ENCODE measurements at regions not wholly inside any gene's neighbourhood (a gene's known extent, or its start where the extent isn't known, plus 50 kb on each side); places are given as distances from the start of the nearest gene placed in this dataset.

DNA sequence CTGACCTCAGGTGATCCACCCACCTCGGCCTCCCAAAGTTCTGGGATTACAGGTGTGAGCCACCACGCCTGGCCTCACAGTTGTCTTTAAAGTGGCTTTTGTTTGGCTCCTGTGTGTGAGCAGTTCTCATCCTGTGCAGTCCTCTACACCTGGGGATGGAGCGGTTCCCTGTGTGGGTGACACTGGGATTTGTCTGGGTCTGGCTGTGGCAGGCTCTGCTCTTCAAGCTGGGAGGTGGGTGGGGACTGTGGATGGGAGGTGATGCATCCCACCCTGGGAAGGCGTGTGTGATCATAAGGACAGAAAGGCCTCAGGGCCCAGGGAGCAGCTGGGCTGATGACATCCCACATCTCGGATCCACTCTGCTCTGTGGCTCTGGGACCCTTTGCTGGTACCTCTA lies 1266.8 kb downstream of the BRD1 start:
- Histone ChIP-seq H3K4me3 (ENCODE audit: low read length) (no peak overlapping the region), H3F3A (ENCODE audit: control insufficient read depth, insufficient read depth) (no peaks in the 10 kb centered on the region), H3K27me3 (ENCODE audit: control insufficient read depth, low read length) (no peaks in the 10 kb centered on the region), H3K9me2 (replicated peaks; ENCODE audit: control insufficient read depth, low read length) (no peaks in the 10 kb centered on the region), H3K27ac (ENCODE audit: low read depth, low read length) (no peak overlapping the region), H3K79me2 (ENCODE audit: control insufficient read depth, low read length) (no peaks in the 10 kb centered on the region), H3K9me3 (ENCODE audit: control insufficient read depth, insufficient read depth, low read length) (no peaks in the 10 kb centered on the region), H4K20me1 (ENCODE audit: control insufficient read depth, insufficient read depth, low read depth, low read length) (no peaks in the 10 kb centered on the region), H3K36me3 (ENCODE audit: control insufficient read depth, low read length) (no peaks in the 10 kb centered on the region), H3K4me1 (ENCODE audit: control insufficient read depth, low read length) (no peaks in the 10 kb centered on the region), H3K4me2 (ENCODE audit: low read length) (no peak overlapping the region)
- TF ChIP-seq, protein P1, sequence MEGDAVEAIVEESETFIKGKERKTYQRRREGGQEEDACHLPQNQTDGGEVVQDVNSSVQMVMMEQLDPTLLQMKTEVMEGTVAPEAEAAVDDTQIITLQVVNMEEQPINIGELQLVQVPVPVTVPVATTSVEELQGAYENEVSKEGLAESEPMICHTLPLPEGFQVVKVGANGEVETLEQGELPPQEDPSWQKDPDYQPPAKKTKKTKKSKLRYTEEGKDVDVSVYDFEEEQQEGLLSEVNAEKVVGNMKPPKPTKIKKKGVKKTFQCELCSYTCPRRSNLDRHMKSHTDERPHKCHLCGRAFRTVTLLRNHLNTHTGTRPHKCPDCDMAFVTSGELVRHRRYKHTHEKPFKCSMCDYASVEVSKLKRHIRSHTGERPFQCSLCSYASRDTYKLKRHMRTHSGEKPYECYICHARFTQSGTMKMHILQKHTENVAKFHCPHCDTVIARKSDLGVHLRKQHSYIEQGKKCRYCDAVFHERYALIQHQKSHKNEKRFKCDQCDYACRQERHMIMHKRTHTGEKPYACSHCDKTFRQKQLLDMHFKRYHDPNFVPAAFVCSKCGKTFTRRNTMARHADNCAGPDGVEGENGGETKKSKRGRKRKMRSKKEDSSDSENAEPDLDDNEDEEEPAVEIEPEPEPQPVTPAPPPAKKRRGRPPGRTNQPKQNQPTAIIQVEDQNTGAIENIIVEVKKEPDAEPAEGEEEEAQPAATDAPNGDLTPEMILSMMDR (IDR thresholded peaks at IDR 0.05; ENCODE audit: low read depth, low read length, poor library complexity, severe bottlenecking), result no peak
- no peak for TF ChIP-seq EZH2phosphoT487 (IDR thresholded peaks at IDR 0.05; ENCODE audit: borderline replicate concordance, low read length)

GRCh38 chr22:48560389-48560751 lies 1267.3 kb downstream of the BRD1 start:
- TF ChIP-seq EZH2phosphoT487 (IDR thresholded peaks at IDR 0.05; ENCODE audit: borderline replicate concordance, low read length), result no peak
- TF ChIP-seq, protein P1 (IDR thresholded peaks at IDR 0.05; ENCODE audit: low read depth, low read length, poor library complexity, severe bottlenecking), result no peak
- no peak overlapping the region for H3K27ac ChIP-seq (ENCODE audit: low read depth, low read length)
- H3K4me3 ChIP-seq (ENCODE audit: low read length), result no peak overlapping the region
- no peaks in the 10 kb centered on the region for H3K79me2 ChIP-seq (ENCODE audit: control insufficient read depth, low read length)
- no peaks in the 10 kb centered on the region for H3K36me3 ChIP-seq (ENCODE audit: control insufficient read depth, low read length)
- H3F3A ChIP-seq (ENCODE audit: control insufficient read depth, insufficient read depth), result no peaks in the 10 kb centered on the region
- H3K9me2 ChIP-seq (replicated peaks; ENCODE audit: control insufficient read depth, low read length), result no peaks in the 10 kb centered on the region
- no peaks in the 10 kb centered on the region for H4K20me1 ChIP-seq (ENCODE audit: control insufficient read depth, insufficient read depth, low read depth, low read length)
- H3K4me1 ChIP-seq (ENCODE audit: control insufficient read depth, low read length), result no peaks in the 10 kb centered on the region
- H3K9me3 ChIP-seq (ENCODE audit: control insufficient read depth, insufficient read depth, low read length), result no peaks in the 10 kb centered on the region
- no peak overlapping the region for H3K4me2 ChIP-seq (ENCODE audit: low read length)
- no peaks in the 10 kb centered on the region for H3K27me3 ChIP-seq (ENCODE audit: control insufficient read depth, low read length)

- Histone ChIP-seq H3K27me3 (ENCODE audit: control insufficient read depth, low read length) (no peaks in the 10 kb centered on the region), H3F3A (ENCODE audit: control insufficient read depth, insufficient read depth) (no peaks in the 10 kb centered on the region), H3K9me3 (ENCODE audit: control insufficient read depth, insufficient read depth, low read length) (no peaks in the 10 kb centered on the region), H3K4me2 (ENCODE audit: low read length) (no peak overlapping the region), H4K20me1 (ENCODE audit: control insufficient read depth, insufficient read depth, low read depth, low read length) (no peaks in the 10 kb centered on the region), H3K36me3 (ENCODE audit: control insufficient read depth, low read length) (no peaks in the 10 kb centered on the region), H3K27ac (ENCODE audit: low read depth, low read length) (no peak overlapping the region), H3K4me3 (ENCODE audit: low read length) (no peak overlapping the region), H3K9me2 (replicated peaks; ENCODE audit: control insufficient read depth, low read length) (no peaks in the 10 kb centered on the region), H3K4me1 (ENCODE audit: control insufficient read depth, low read length) (no peaks in the 10 kb centered on the region), H3K79me2 (ENCODE audit: control insufficient read depth, low read length) (no peaks in the 10 kb centered on the region)
- TF ChIP-seq, protein P1 (IDR thresholded peaks at IDR 0.05; ENCODE audit: low read depth, low read length, poor library complexity, severe bottlenecking), result no peak
- no peak for TF ChIP-seq EZH2phosphoT487 (IDR thresholded peaks at IDR 0.05; ENCODE audit: borderline replicate concordance, low read length)
Measured at GRCh38 chr22:48559647-48560388, 1267.9 kb downstream of the BRD1 start.
